PC-3 (cell line): ENCODE measurements at regions not wholly inside any gene's neighbourhood (a gene's known extent, or its start where the extent isn't known, plus 50 kb on each side); places are given as distances from the start of the nearest gene placed in this dataset.

Source experiments
- ATAC-seq: fragments of 200-7000 bp; cut with Tn5 transposase; 2 replicates; pipeline ENCODE4 v1.9.1; 2020; ENCODE audit warnings: mild to moderate bottlenecking, moderate library complexity
- BruUV-seq: library from RNA; stranded (reverse); fragments of 400-500 nt; replicated peaks from 2 replicates; lab custom pipeline; 2021; lab: Mats Ljungman, UMichigan
- CTCF ChIA-PET: fragments of 300-600 bp; sonication (Branson Sonifier 250); formaldehyde crosslinking; loops from one replicate; lab custom pipeline; 2022; ENCODE audit warnings: antibody characterized with exemption; lab: Charles Lee
- POLR2A ChIA-PET: fragments of 300-600 bp; sonication (Branson Sonifier 250); formaldehyde crosslinking; loops from one replicate; lab custom pipeline; 2022; ENCODE audit warnings: antibody characterized with exemption; ENCODE audit not compliant: unreplicated experiment; lab: Charles Lee
- DNase-seq: peaks from one replicate; pipeline ENCODE4 v3.0.0-alpha.2; 2015
- H2AFZ ChIP-seq: fragments of 300-600 bp; sonication (generic); 2 replicates; pipeline ENCODE4 v1.6.0; 2016; ENCODE audit warnings: antibody characterized with exemption, low read length
- H3F3A ChIP-seq: fragments of 300-600 bp; sonication (generic); one replicate; pipeline ENCODE4 v1.6.0; 2017; ENCODE audit warnings: antibody characterized with exemption, low read length, control low read depth, mild to moderate bottlenecking; ENCODE audit not compliant: unreplicated experiment
- H3K27ac ChIP-seq: fragments of 300-600 bp; sonication (generic); 2 replicates; pipeline ENCODE4 v1.5.1; 2016; ENCODE audit warnings: mild to moderate bottlenecking, low read length
- H3K27me3 ChIP-seq: fragments of 300-600 bp; sonication (generic); 2 replicates; pipeline ENCODE4 v1.6.1; 2016; ENCODE audit warnings: low read length, mixed read lengths
- H3K36me3 ChIP-seq: fragments of 300-600 bp; sonication (generic); 2 replicates; pipeline ENCODE4 v1.6.1; 2016; ENCODE audit warnings: low read depth, mixed run types, low read length, mixed read lengths
- H3K4me1 ChIP-seq: fragments of 300-600 bp; sonication (generic); 2 replicates; pipeline ENCODE4 v1.5.1; 2016; ENCODE audit warnings: low read length; ENCODE audit not compliant: insufficient read depth
- H3K4me2 ChIP-seq: fragments of 300-600 bp; sonication (generic); 2 replicates; pipeline ENCODE4 v1.6.0; 2016; ENCODE audit warnings: low read length
- H3K4me3 ChIP-seq: fragments of 300-600 bp; sonication (generic); 2 replicates; pipeline ENCODE4 v1.5.1; 2016; ENCODE audit warnings: mild to moderate bottlenecking, low read length, mixed read lengths
- H3K79me2 ChIP-seq: fragments of 300-600 bp; sonication (generic); 2 replicates; pipeline ENCODE4 v1.6.1; 2017; ENCODE audit warnings: low read length, mixed read lengths
- H3K9ac ChIP-seq: fragments of 300-600 bp; sonication (generic); 2 replicates; pipeline ENCODE4 v1.6.0; 2016; ENCODE audit warnings: mild to moderate bottlenecking, low read length
- H3K9me2 ChIP-seq: fragments of 300-600 bp; sonication (generic); replicated peaks from 2 replicates; pipeline ENCODE4 v1.6.1; 2016; ENCODE audit warnings: mixed run types, low read length, mixed read lengths
- H3K9me3 ChIP-seq: fragments of 300-600 bp; sonication (generic); 2 replicates; pipeline ENCODE4 v1.6.1; 2016; ENCODE audit warnings: low read length, mixed read lengths
- H4K20me1 ChIP-seq: fragments of 300-600 bp; sonication (generic); 2 replicates; pipeline ENCODE4 v1.6.1; 2016; ENCODE audit warnings: low read length, mixed read lengths
- CTCF ChIP-seq: fragments of 300-600 bp; sonication (generic); conservative IDR thresholded peaks from 2 replicates; pipeline ENCODE4 v1.5.1; 2017; ENCODE audit warnings: antibody characterized with exemption, low read depth, mild to moderate bottlenecking, low read length
- EZH2 ChIP-seq: fragments of 300-600 bp; sonication (generic); IDR thresholded peaks from one replicate; pipeline ENCODE4 v1.6.1; 2017; ENCODE audit warnings: antibody characterized with exemption, mild to moderate bottlenecking, low read length; ENCODE audit not compliant: unreplicated experiment
- EZH2phosphoT487 ChIP-seq: fragments of 300-600 bp; sonication (generic); IDR thresholded peaks from 2 replicates; pipeline ENCODE4 v1.6.1; 2018; ENCODE audit warnings: mild to moderate bottlenecking, antibody characterized with exemption, low read length, borderline replicate concordance
- intact Hi-C: fragments of 100-400 bp; cut with micrococcal nuclease; formaldehyde crosslinking; loops from 2 replicates; pipeline ENCODE4 v1.9.0; 2023

- BruUV-seq: no TSS peak
- no peak overlapping the region for H2AFZ ChIP-seq
- no peak overlapping the region for H3K4me2 ChIP-seq
- H3K4me3 ChIP-seq: no peak overlapping the region
- H3K79me2 ChIP-seq: no peaks in the 10 kb centered on the region
- H3K27me3 ChIP-seq: no peaks in the 10 kb centered on the region
- POLR2A ChIA-PET: no interaction called here
- H3F3A ChIP-seq: no peaks in the 10 kb centered on the region
- H4K20me1 ChIP-seq: no peaks in the 10 kb centered on the region
- TF ChIP-seq CTCF (no peak), EZH2phosphoT487 (no peak), EZH2 (no peak)
- no peak overlapping the region for H3K27ac ChIP-seq
- H3K9me3 ChIP-seq: no peaks in the 10 kb centered on the region
- H3K36me3 ChIP-seq: no peaks in the 10 kb centered on the region
- no peak overlapping the region for H3K9ac ChIP-seq
- H3K9me2 ChIP-seq: no peaks in the 10 kb centered on the region
- CTCF ChIA-PET: no interaction called here
- ATAC-seq (no peak), DNase-seq (no peak)
- no peaks in the 10 kb centered on the region for H3K4me1 ChIP-seq
- intact Hi-C loops: no loop called here
Measured at GRCh38 chr13:50686551-50686950, 156.9 kb downstream of the DLEU7 start.

GRCh38 chr13:50687545-50687944, 155.9 kb downstream of the DLEU7 start:
- intact Hi-C loops: no loop called here
- ChIA-PET CTCF (no interaction called here), POLR2A (no interaction called here)
- no TSS peak for BruUV-seq
- H3K9me2 ChIP-seq: no peaks in the 10 kb centered on the region
- H3F3A ChIP-seq: no peaks in the 10 kb centered on the region
- no peaks in the 10 kb centered on the region for H3K79me2 ChIP-seq
- H2AFZ ChIP-seq: no peak overlapping the region
- H3K4me1 ChIP-seq: peaks cover 7% of the 10 kb centered on the region; the same call in 1 of the 2 replicates
- no peaks in the 10 kb centered on the region for H3K27me3 ChIP-seq
- no peak overlapping the region for H3K9ac ChIP-seq
- no peak for DNase-seq
- no peaks in the 10 kb centered on the region for H3K9me3 ChIP-seq
- H4K20me1 ChIP-seq: no peaks in the 10 kb centered on the region
- no peak for ATAC-seq
- no peak overlapping the region for H3K4me3 ChIP-seq
- H3K4me2 ChIP-seq: no peak overlapping the region
- no peak for TF ChIP-seq EZH2phosphoT487
- TF ChIP-seq CTCF: no peak
- no peak for TF ChIP-seq EZH2
- no peak overlapping the region for H3K27ac ChIP-seq
- no peaks in the 10 kb centered on the region for H3K36me3 ChIP-seq

GRCh38 chr13:50690006-50690405, 153.5 kb downstream of the DLEU7 start:
- no peak overlapping the region for H3K4me3 ChIP-seq
- no peak for DNase-seq
- no peak overlapping the region for H3K9ac ChIP-seq
- H4K20me1 ChIP-seq: no peaks in the 10 kb centered on the region
- no peaks in the 10 kb centered on the region for H3K9me3 ChIP-seq
- peaks cover 7% of the 10 kb centered on the region; the same call in 1 of the 2 replicates for H3K4me1 ChIP-seq
- H3K36me3 ChIP-seq: no peaks in the 10 kb centered on the region
- intact Hi-C loops: no loop called here
- TF ChIP-seq EZH2phosphoT487 (no peak), CTCF (no peak), EZH2 (no peak)
- no peaks in the 10 kb centered on the region for H3K27me3 ChIP-seq
- ATAC-seq: no peak
- no peak overlapping the region for H3K27ac ChIP-seq
- no peak overlapping the region for H2AFZ ChIP-seq
- POLR2A ChIA-PET: no interaction called here
- H3F3A ChIP-seq: no peaks in the 10 kb centered on the region
- CTCF ChIA-PET: no interaction called here
- no peaks in the 10 kb centered on the region for H3K79me2 ChIP-seq
- no peaks in the 10 kb centered on the region for H3K9me2 ChIP-seq
- no peak overlapping the region for H3K4me2 ChIP-seq
- no TSS peak for BruUV-seq
